AG09309 (cell line): ENCODE measurements at regions not wholly inside any gene's neighbourhood (a gene's known extent, or its start where the extent isn't known, plus 50 kb on each side); places are given as distances from the start of the nearest gene placed in this dataset.

Experiments
- DNase-seq: peaks from one replicate; pipeline ENCODE4 v3.0.0-alpha.2; 2010; ENCODE audit warnings: low read depth
- H3K4me3 ChIP-seq: 2 replicates; pipeline ENCODE4 v1.5.1; 2011; ENCODE audit warnings: mild to moderate bottlenecking, low read depth, low read length, moderate library complexity; ENCODE audit not compliant: control insufficient read depth
- TF ChIP-seq, protein P1 (sequence below): IDR thresholded peaks from 2 replicates; pipeline ENCODE4 v1.5.1; 2011; ENCODE audit warnings: mild to moderate bottlenecking, low read depth, low read length, inconsistent platforms; ENCODE audit not compliant: insufficient read depth, control insufficient read depth; ENCODE audit errors: missing control alignments

DNA sequence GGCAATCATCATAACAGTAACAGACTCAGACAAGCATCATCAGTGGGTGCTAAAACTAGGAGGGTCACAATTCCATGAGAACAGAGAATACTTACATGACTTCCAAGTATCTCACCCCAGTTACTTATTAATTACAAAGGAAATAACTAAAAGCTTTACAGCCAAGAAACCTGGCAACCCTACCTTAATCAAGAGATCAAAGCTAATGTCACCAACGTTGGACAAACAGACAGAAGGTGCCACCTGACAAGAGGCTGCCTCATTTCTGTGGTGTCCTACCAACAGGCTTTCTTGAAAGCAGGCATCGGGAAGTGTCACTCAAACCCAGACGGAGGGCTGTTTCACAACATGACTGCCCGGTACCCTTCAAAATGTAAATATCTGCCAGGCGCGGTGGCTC lies 84.6 kb downstream of the RMI2 start:
- no peak for DNase-seq
- no peak overlapping the region for H3K4me3 ChIP-seq
- TF ChIP-seq, protein P1, sequence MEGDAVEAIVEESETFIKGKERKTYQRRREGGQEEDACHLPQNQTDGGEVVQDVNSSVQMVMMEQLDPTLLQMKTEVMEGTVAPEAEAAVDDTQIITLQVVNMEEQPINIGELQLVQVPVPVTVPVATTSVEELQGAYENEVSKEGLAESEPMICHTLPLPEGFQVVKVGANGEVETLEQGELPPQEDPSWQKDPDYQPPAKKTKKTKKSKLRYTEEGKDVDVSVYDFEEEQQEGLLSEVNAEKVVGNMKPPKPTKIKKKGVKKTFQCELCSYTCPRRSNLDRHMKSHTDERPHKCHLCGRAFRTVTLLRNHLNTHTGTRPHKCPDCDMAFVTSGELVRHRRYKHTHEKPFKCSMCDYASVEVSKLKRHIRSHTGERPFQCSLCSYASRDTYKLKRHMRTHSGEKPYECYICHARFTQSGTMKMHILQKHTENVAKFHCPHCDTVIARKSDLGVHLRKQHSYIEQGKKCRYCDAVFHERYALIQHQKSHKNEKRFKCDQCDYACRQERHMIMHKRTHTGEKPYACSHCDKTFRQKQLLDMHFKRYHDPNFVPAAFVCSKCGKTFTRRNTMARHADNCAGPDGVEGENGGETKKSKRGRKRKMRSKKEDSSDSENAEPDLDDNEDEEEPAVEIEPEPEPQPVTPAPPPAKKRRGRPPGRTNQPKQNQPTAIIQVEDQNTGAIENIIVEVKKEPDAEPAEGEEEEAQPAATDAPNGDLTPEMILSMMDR: no peak

DNA sequence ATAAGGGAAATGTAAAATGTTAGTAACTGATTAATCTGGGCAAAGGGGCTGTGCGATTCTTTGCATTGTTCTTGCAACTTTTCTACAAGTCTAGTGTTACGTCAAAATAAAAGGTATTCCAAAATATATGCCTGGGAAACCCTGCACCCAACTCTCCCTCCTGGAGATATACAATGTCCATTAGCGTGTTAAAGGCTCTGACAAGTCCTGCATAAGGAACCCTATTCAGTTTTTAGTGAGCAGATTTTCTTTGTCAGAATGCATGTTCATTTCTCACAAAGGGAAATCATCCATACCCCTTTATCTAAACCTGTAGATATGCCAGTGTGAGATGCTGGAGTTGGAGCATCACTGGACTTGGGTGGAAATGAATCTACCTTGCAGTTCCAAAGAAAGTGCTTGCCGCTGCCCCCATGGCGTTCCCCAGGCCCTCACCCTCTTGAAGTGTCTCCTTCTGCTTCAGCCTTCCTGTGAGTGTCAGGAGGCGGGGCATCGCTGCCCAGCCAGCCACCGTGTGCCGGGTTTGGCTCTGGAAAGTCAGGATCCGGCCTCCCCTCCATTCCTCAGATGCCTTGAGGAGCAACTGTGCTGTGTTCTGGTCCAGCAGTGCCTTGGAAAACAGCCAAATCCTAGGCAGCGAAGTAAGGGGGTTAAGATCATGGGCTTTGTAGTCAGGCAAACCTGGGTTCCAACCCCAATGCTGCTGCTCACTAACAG lies 85.5 kb downstream of the RMI2 start:
- TF ChIP-seq, protein P1: no peak
- no peak for DNase-seq
- no peak overlapping the region for H3K4me3 ChIP-seq

DNA sequence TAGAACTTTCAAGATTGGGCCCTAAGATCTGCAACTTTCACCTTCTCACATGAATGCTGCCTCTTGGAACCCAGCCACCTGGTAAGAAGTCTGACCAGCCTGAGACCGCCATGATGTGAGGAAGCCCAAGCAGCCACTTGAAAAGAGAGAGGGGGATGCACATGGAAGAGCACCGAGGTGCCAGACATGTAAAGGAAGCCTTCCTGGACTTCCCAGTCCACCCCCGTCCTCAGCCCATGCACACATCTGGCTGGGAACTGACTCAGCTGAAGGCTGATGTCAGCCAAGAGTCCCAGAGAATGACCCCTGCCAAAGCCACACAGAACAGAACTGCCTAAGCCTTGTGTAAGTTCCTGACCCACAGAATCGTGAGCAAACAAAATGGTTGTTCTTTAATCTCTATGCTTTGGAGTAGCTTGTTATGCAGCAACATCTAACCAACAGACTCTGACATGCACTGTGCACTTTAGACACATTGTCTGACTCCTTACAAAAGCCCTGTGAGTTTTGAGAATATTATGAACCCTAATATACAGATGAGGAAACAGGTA lies 86.7 kb downstream of the RMI2 start:
- TF ChIP-seq, protein P1: no peak
- DNase-seq: no peak
- H3K4me3 ChIP-seq: no peak overlapping the region

DNA sequence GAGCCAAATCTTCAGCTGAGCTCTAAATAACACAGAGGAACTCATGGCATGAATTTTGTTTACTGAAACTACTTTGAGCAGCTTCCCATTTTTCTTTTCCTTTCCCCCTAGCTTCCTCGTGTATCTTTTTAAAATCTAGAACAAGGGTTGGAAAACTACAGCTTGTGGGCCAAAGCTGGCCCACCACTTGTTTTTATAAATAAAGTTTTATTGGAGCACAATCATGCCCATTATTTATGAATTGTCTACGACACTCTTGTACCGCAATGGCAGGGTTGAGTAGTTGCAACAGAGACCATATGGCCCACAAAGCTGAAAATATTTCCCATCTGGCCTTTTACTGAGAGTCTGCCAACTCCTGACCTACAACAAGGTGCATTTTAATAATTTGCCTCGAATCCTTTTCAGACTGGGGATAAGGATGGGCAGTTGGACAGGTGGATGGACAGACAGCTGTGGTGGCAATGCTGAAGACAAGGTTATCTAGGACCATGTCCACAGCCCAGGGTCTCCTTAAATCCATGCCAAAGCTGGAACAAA lies 87.7 kb downstream of the RMI2 start:
- no peak overlapping the region for H3K4me3 ChIP-seq
- DNase-seq: no peak
- TF ChIP-seq, protein P1: no peak

DNA sequence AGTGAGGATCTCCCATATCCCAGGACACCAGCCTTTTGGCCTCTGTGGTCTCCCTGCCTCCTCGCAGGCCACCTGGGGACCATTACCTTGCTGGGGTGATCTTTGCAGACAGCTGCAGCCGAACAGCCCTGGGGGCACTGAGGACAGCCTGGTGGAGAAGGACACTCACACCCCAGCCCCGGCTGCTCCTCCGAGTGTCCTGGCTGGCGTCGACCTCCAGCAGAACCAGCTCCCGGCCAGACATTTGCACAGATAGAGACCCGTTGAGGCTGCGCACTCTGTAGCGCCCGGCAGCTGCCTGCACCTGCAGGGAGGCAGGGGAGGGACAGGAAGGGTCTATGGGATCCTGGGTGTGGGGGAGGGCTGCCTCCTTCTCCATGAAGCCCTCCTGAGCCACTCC lies 90.3 kb downstream of the RMI2 start:
- no peak overlapping the region for H3K4me3 ChIP-seq
- no peak for DNase-seq
- TF ChIP-seq, protein P1: no peak

DNA sequence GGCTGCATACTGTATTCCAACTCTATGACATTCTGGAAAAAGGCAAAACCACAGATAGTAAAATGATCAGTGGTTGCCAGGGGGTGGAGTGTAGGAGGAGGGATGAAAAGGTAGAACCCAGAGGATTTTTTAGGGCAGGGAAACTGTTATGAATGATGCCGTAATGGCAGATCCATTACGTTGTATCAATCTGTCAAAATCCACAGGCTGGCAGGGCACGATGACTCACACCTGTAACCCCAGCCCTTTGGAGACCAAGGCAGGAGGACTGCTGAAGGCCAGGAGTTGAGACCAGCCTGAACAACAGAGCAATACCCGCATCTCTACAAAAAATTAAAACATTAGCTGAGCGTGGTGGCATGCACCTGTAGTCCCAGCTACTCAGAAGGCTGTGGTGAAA lies 91.8 kb downstream of the RMI2 start:
- no peak for DNase-seq
- TF ChIP-seq, protein P1: no peak

More for the DNA sequence above, 91.8 kb downstream of the RMI2 start:
- no peak overlapping the region for H3K4me3 ChIP-seq
